ENCODE measurements at regions not wholly inside any gene's neighbourhood (a gene's known extent, or its start where the extent isn't known, plus 50 kb on each side); places are given as distances from the start of the nearest gene placed in this dataset.
A peak's percentile ranks its signal among the peaks of the same experiment; 100 is the strongest.

GRCh38 chr10:113348694-113349093, 204.2 kb upstream of the HABP2 start:
- no peak for DNase-seq (ENCODE audit: extremely low read depth in 1 of 11, low read depth in 9 of 11, low spot score in 4 of 11)

- no peak for DNase-seq (ENCODE audit: extremely low read depth in 1 of 11, low read depth in 9 of 11, low spot score in 4 of 11)
Observed at GRCh38 chr10:113350311-113351040, 202.4 kb upstream of the HABP2 start.

- no peak for DNase-seq (ENCODE audit: extremely low read depth in 1 of 11, low read depth in 9 of 11, low spot score in 4 of 11)
Observed at GRCh38 chr10:113354711-113355110, 198.1 kb upstream of the HABP2 start.

- no peak for DNase-seq (ENCODE audit: extremely low read depth in 1 of 11, low read depth in 9 of 11, low spot score in 4 of 11)
Observed at GRCh38 chr10:113356794-113357680, 195.8 kb upstream of the HABP2 start.

GRCh38 chr10:113357681-113358300, 195.1 kb upstream of the HABP2 start:
- no peak for DNase-seq (ENCODE audit: extremely low read depth in 1 of 11, low read depth in 9 of 11, low spot score in 4 of 11)

- no peak for DNase-seq (ENCODE audit: extremely low read depth in 1 of 11, low read depth in 9 of 11, low spot score in 4 of 11)
Observed at GRCh38 chr10:113359655-113360054, 193.2 kb upstream of the HABP2 start.

- no peak for DNase-seq (ENCODE audit: extremely low read depth in 1 of 11, low read depth in 9 of 11, low spot score in 4 of 11)
Observed at GRCh38 chr10:113360870-113361269, 192.0 kb upstream of the HABP2 start.

- DNase-seq (ENCODE audit: extremely low read depth in 1 of 11, low read depth in 9 of 11, low spot score in 4 of 11) = no peak
Observed at GRCh38 chr10:113362645-113363091, 190.2 kb upstream of the HABP2 start.

- no peak for DNase-seq (ENCODE audit: extremely low read depth in 1 of 11, low read depth in 9 of 11, low spot score in 4 of 11)
Observed at GRCh38 chr10:113364227-113364626, 188.6 kb upstream of the HABP2 start.

GRCh38 chr10:113368666-113369364, 184.0 kb upstream of the HABP2 start:
- no peak for DNase-seq (ENCODE audit: extremely low read depth in 1 of 11, low read depth in 9 of 11, low spot score in 4 of 11)

GRCh38 chr10:113369365-113369694, 183.5 kb upstream of the HABP2 start:
- no peak for DNase-seq (ENCODE audit: extremely low read depth in 1 of 11, low read depth in 9 of 11, low spot score in 4 of 11)

- DNase-seq (ENCODE audit: extremely low read depth in 1 of 11, low read depth in 9 of 11, low spot score in 4 of 11) = no peak
Observed at GRCh38 chr10:113376428-113376827, 176.4 kb upstream of the HABP2 start.

GRCh38 chr10:113379091-113379490, 173.8 kb upstream of the HABP2 start:
- DNase-seq (ENCODE audit: extremely low read depth in 1 of 11, low read depth in 9 of 11, low spot score in 4 of 11) = no peak

GRCh38 chr10:113381416-113381815, 171.4 kb upstream of the HABP2 start:
- no peak for DNase-seq (ENCODE audit: extremely low read depth in 1 of 11, low read depth in 9 of 11, low spot score in 4 of 11)

- peak in 1 of 11 donors; percentile 53 for DNase-seq (ENCODE audit: extremely low read depth in 1 of 11, low read depth in 9 of 11, low spot score in 4 of 11)
Observed at GRCh38 chr10:113381981-113382509, 170.8 kb upstream of the HABP2 start.

- no peak for DNase-seq (ENCODE audit: extremely low read depth in 1 of 11, low read depth in 9 of 11, low spot score in 4 of 11)
Observed at GRCh38 chr10:113382691-113383090, 170.2 kb upstream of the HABP2 start.

GRCh38 chr10:113384181-113384580, 168.7 kb upstream of the HABP2 start:
- DNase-seq (ENCODE audit: extremely low read depth in 1 of 11, low read depth in 9 of 11, low spot score in 4 of 11) = no peak

- DNase-seq (ENCODE audit: extremely low read depth in 1 of 11, low read depth in 9 of 11, low spot score in 4 of 11) = peak; percentile 83 to 94 (median 88)
Observed at GRCh38 chr10:113385021-113385999, 167.5 kb upstream of the HABP2 start.
